H9 (cell line): ENCODE measurements at regions not wholly inside any gene's neighbourhood (a gene's known extent, or its start where the extent isn't known, plus 50 kb on each side); places are given as distances from the start of the nearest gene placed in this dataset.

Source experiments
- DNase-seq: peaks from one replicate; pipeline ENCODE4 v3.0.0-alpha.2; 2017
- H2AFZ ChIP-seq: one replicate; pipeline ENCODE4 v1.6.1; 2013; ENCODE audit warnings: mild to moderate bottlenecking, low read length, control low read depth, moderate library complexity
- H2AK5ac ChIP-seq: 2 replicates; pipeline ENCODE4 v1.6.1; 2013; ENCODE audit warnings: low read length, control low read depth, mixed read lengths; ENCODE audit not compliant: insufficient read length
- H2BK120ac ChIP-seq: one replicate; pipeline ENCODE4 v1.6.1; 2013; ENCODE audit warnings: low read depth, mild to moderate bottlenecking, low read length, control low read depth, inconsistent platforms; ENCODE audit not compliant: poor library complexity, severe bottlenecking
- H2BK12ac ChIP-seq: 2 replicates; pipeline ENCODE4 v1.6.1; 2013; ENCODE audit warnings: low read length, control low read depth, mixed read lengths, low read depth; ENCODE audit not compliant: insufficient read length
- H2BK15ac ChIP-seq: 2 replicates; pipeline ENCODE4 v1.6.1; 2013; ENCODE audit warnings: low read depth, low read length, control low read depth
- H2BK20ac ChIP-seq: one replicate; pipeline ENCODE4 v1.6.1; 2013; ENCODE audit warnings: low read depth, mild to moderate bottlenecking, low read length, control low read depth, inconsistent platforms; ENCODE audit not compliant: poor library complexity, severe bottlenecking
- H2BK5ac ChIP-seq: 2 replicates; pipeline ENCODE4 v1.6.1; 2013; ENCODE audit warnings: low read length, control low read depth, mixed read lengths; ENCODE audit not compliant: insufficient read length
- H3K14ac ChIP-seq: 2 replicates; pipeline ENCODE4 v1.6.1; 2013; ENCODE audit warnings: low read length, control low read depth; ENCODE audit not compliant: insufficient read depth
- H3K18ac ChIP-seq: 2 replicates; pipeline ENCODE4 v1.6.1; 2013; ENCODE audit warnings: low read depth, mild to moderate bottlenecking, mixed read lengths, low read length, control low read depth; ENCODE audit not compliant: insufficient read length
- H3K23ac ChIP-seq: 2 replicates; pipeline ENCODE4 v1.6.1; 2013; ENCODE audit warnings: low read length, control low read depth, mixed read lengths, low read depth; ENCODE audit not compliant: insufficient read length
- H3K23me2 ChIP-seq: 2 replicates; pipeline ENCODE4 v1.6.1; 2013; ENCODE audit warnings: low read depth, mild to moderate bottlenecking, mixed read lengths, low read length, control low read depth; ENCODE audit not compliant: insufficient read length, poor library complexity, severe bottlenecking
- H3K27ac ChIP-seq: 2 replicates; pipeline ENCODE4 v1.5.1; 2013; ENCODE audit warnings: low read length, control low read depth, mixed read lengths, low read depth; ENCODE audit not compliant: insufficient read length
- H3K27me3 ChIP-seq: 2 replicates; pipeline ENCODE4 v1.6.1; 2013; ENCODE audit warnings: low read length, control low read depth, inconsistent platforms; ENCODE audit not compliant: insufficient read depth
- H3K4ac ChIP-seq: 2 replicates; pipeline ENCODE4 v1.6.1; 2013; ENCODE audit warnings: low read depth, mild to moderate bottlenecking, control low read depth, inconsistent platforms, low read length, moderate library complexity
- H3K4me1 ChIP-seq: 2 replicates; pipeline ENCODE4 v1.6.1; 2013; ENCODE audit warnings: low read length, control low read depth, inconsistent platforms; ENCODE audit not compliant: insufficient read depth
- H3K4me2 ChIP-seq: 2 replicates; pipeline ENCODE4 v1.6.1; 2013; ENCODE audit warnings: low read length, control low read depth, mixed read lengths; ENCODE audit not compliant: insufficient read length, insufficient read depth
- H3K56ac ChIP-seq: 2 replicates; pipeline ENCODE4 v1.6.1; 2013; ENCODE audit warnings: low read depth, mild to moderate bottlenecking, mixed read lengths, low read length, control low read depth; ENCODE audit not compliant: insufficient read length
- H3K79me1 ChIP-seq: 2 replicates; pipeline ENCODE4 v1.6.1; 2013; ENCODE audit warnings: low read depth, mild to moderate bottlenecking, moderate library complexity, low read length, control low read depth, inconsistent platforms; ENCODE audit not compliant: insufficient read depth, poor library complexity, severe bottlenecking
- H3K79me2 ChIP-seq: 2 replicates; pipeline ENCODE4 v1.6.1; 2013; ENCODE audit warnings: low read length, control low read depth, inconsistent platforms; ENCODE audit not compliant: insufficient read depth
- H3K9ac ChIP-seq: 2 replicates; pipeline ENCODE4 v1.6.1; 2013; ENCODE audit warnings: low read length, control low read depth, mixed read lengths; ENCODE audit not compliant: insufficient read length; ENCODE audit errors: extremely low read depth
- H3K9me3 ChIP-seq: one replicate; pipeline ENCODE4 v1.6.1; 2013; ENCODE audit warnings: low read depth, low read length, inconsistent platforms; ENCODE audit not compliant: control insufficient read depth
- H3T11ph ChIP-seq: one replicate; pipeline ENCODE4 v1.6.1; 2013; ENCODE audit warnings: mild to moderate bottlenecking, low read length, control low read depth, inconsistent platforms
- H4K20me1 ChIP-seq: one replicate; pipeline ENCODE4 v1.6.1; 2013; ENCODE audit not compliant: control insufficient read depth, insufficient read length, insufficient read depth
- H4K5ac ChIP-seq: 2 replicates; pipeline ENCODE4 v1.6.1; 2013; ENCODE audit warnings: low read depth, mild to moderate bottlenecking, mixed read lengths, low read length, control low read depth; ENCODE audit not compliant: insufficient read length
- H4K8ac ChIP-seq: replicated peaks from 2 replicates; pipeline ENCODE4 v1.6.1; 2013; ENCODE audit warnings: low read length, control low read depth, mixed read lengths, low read depth; ENCODE audit not compliant: insufficient read length
- H4K91ac ChIP-seq: 2 replicates; pipeline ENCODE4 v1.6.1; 2013; ENCODE audit warnings: low read depth, mild to moderate bottlenecking, moderate library complexity, mixed read lengths, low read length, control low read depth; ENCODE audit not compliant: insufficient read length
- H3K27ac Mint-ChIP-seq, 3 experiments: 2 replicates in 2 of 3; 3 replicates in 1 of 3; pipeline ENCODE4 v1.8.0; 2020 to 2021; ENCODE audit warnings: mixed read lengths in 3 of 3, mild to moderate bottlenecking in 1 of 3, moderate library complexity in 1 of 3
- H3K27me3 Mint-ChIP-seq: 2 replicates; pipeline ENCODE4 v1.8.0; 2021; ENCODE audit warnings: low read depth, mild to moderate bottlenecking, moderate library complexity, mixed read lengths
- H3K36me3 Mint-ChIP-seq, 3 experiments: 2 replicates in 2 of 3; 3 replicates in 1 of 3; pipeline ENCODE4 v1.8.0; 2020 to 2021; ENCODE audit warnings: low read depth in 3 of 3, mixed read lengths in 3 of 3; ENCODE audit not compliant: insufficient read depth in 1 of 3
- H3K4me1 Mint-ChIP-seq, 2 experiments: 2 replicates each; pipeline ENCODE4 v1.8.0; 2020; ENCODE audit warnings: mixed read lengths in 2 of 2
- H3K4me3 Mint-ChIP-seq, 2 experiments: 2 replicates in 1 of 2; 3 replicates in 1 of 2; pipeline ENCODE4 v1.8.0; 2020 to 2021; ENCODE audit warnings: mild to moderate bottlenecking in 2 of 2, mixed read lengths in 2 of 2, moderate library complexity in 1 of 2
- H3K9me3 Mint-ChIP-seq, 2 experiments: 2 replicates in 1 of 2; 3 replicates in 1 of 2; pipeline ENCODE4 v1.8.0; 2020; ENCODE audit warnings: mild to moderate bottlenecking in 2 of 2, mixed read lengths in 2 of 2, moderate library complexity in 1 of 2
- CTCF ChIP-seq: fragments of 200-600 bp; sonication (generic); conservative IDR thresholded peaks from 3 replicates; pipeline ENCODE4 v1.8.0; 2021; ENCODE audit warnings: antibody characterized with exemption, mild to moderate bottlenecking
- WGBS: extraction: QIAGEN DNeasy Blood & Tissue Kit; methylation state at CpG from one replicate; pipeline ENCODE4 v1.1.7; 2013; ENCODE audit warnings: missing lambda C conversion rate, low lambda C conversion rate, mixed read lengths; ENCODE audit not compliant: insufficient read length; ENCODE audit errors: extremely low coverage; 5-methylcytosine and 5-hydroxymethylcytosine counted together

- Histone ChIP-seq H3K23me2 (no peaks in the 10 kb centered on the region), H4K91ac (no peak overlapping the region), H3K23ac (no peak overlapping the region), H2BK120ac (no peak overlapping the region), H3K27ac (no peak overlapping the region), H3K79me2 (no peaks in the 10 kb centered on the region), H3K4ac (no peak overlapping the region), H3K27me3 (no peaks in the 10 kb centered on the region), H2BK20ac (no peak overlapping the region), H2AFZ (no peak overlapping the region), H2BK15ac (no peak overlapping the region), H3K56ac (no peak overlapping the region), H3K4me1 (no peaks in the 10 kb centered on the region), H3K79me1 (no peaks in the 10 kb centered on the region), H3T11ph (no peak overlapping the region), H3K18ac (no peak overlapping the region), H3K14ac (no peak overlapping the region), H3K9me3 (no peaks in the 10 kb centered on the region), H4K20me1 (no peaks in the 10 kb centered on the region), H4K8ac (no peak overlapping the region), H2BK5ac (no peak overlapping the region), H2BK12ac (no peak overlapping the region), H3K9ac (no peak overlapping the region), H4K5ac (no peak overlapping the region), H2AK5ac (no peak overlapping the region), H3K4me2 (no peak overlapping the region)
- Mint-ChIP-seq H3K4me3 (no peak overlapping the region), H3K27me3 (peaks cover 2% of the 10 kb centered on the region; the same call in 1 of the 2 replicates), H3K27ac (no peak overlapping the region), H3K36me3 (peaks cover 3 to 6% (median 3%) of the 10 kb centered on the region in 3 experiments; a peak in 4 of 7 replicates), H3K4me1 (0 out of 4 replicates have a peak, but pooled peaks cover 0 to 3% of the 10 kb centered on the region in 2 experiments), H3K9me3 (peaks cover 5 to 6% of the 10 kb centered on the region in 2 experiments; a peak in 3 of 5 replicates)
- no peak for TF ChIP-seq CTCF
- DNase-seq, result no peak
- no CpG with 5 or more reads among the region's 6 CpGs for WGBS
These were observed 539.6 kb upstream of the CLINT1 start for GRCh38 chr5:158398360-158399201.
